ENCODE measurements at regions not wholly inside any gene's neighbourhood (a gene's known extent, or its start where the extent isn't known, plus 50 kb on each side); places are given as distances from the start of the nearest gene placed in this dataset.

DNA sequence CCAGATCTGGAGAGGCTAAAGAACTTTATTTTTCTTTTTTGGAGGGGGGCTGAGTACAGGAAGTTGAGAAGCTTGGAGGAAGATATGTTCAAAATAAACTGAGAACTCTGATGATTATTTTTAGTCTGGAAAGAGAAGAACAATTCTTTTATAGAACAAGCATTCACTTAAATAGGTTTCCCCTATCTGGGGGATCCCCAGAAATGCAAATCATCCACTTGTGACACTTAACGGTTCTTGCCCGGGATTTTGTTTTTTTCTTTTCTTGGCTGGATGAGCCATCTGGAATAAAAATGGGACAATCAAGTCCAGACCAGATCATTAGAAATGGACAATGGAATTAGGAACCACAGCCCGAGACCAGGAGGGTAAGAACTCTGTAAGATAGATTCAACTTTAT, 95.9 kb upstream of the EGR2 start:
- Mint-ChIP-seq H3K27me3 (ENCODE audit: low read depth) (peaks cover 56% of the 10 kb centered on the region), H3K27ac (no peak overlapping the region), H3K36me3 (ENCODE audit: insufficient read depth in 2 of 2) (no peaks in the 10 kb centered on the region), H3K9me3 (no peaks in the 10 kb centered on the region), H3K4me1 (ENCODE audit: low read depth) (peaks cover 4% of the 10 kb centered on the region), H3K4me3 (no peak overlapping the region)
- ATAC-seq (replicated peaks in 1 of 2) (no peak), DNase-seq (no peak)

- Mint-ChIP-seq H3K4me3 (no peak overlapping the region), H3K27ac (no peak overlapping the region), H3K4me1 (ENCODE audit: low read depth) (no peaks in the 10 kb centered on the region), H3K9me3 (no peaks in the 10 kb centered on the region), H3K36me3 (ENCODE audit: insufficient read depth in 2 of 2) (no peaks in the 10 kb centered on the region), H3K27me3 (ENCODE audit: low read depth) (peaks cover 51% of the 10 kb centered on the region)
- no peak for ATAC-seq (replicated peaks in 1 of 2)
- no peak for DNase-seq
Observed at GRCh38 chr10:62911210-62911963, 95.2 kb upstream of the EGR2 start.

DNA sequence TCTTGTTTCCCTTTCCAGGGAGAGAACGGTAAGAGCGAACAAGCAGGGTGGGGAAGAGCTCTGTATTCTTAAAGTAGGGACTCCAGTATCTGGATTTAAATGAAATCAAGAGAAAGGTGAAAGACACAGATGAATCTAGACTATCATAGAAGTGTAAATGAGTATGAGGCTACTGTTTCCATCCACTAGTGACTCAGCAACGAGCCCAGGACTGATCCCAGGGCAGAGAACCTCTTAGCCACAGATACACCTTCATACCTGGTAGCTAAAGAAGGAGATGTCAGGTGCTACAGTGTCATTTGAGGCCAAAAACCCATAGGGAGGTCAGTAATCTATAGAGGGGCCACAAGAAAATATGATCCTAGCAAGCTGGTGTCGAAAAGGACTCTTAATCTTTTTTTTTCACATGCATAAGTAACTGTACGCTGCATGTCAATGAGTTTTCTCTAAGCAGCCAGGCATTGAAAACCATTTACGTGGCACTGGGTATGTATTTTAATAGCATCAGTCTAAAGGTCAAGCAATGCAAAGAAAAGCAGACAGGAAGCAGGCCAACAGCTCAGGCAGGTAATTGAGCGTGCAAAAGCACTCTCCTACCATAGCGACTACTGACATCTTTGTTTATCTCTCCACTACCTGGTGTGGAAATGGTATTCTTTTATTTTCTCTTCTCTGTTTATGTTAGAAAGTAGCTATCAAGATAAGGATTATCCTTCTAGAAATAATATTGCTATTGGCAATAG, 91.5 kb upstream of the EGR2 start:
- no peaks in the 10 kb centered on the region for H3K4me1 Mint-ChIP-seq (ENCODE audit: low read depth)
- no peak overlapping the region for H3K4me3 Mint-ChIP-seq
- peaks cover 45% of the 10 kb centered on the region for H3K27me3 Mint-ChIP-seq (ENCODE audit: low read depth)
- no peaks in the 10 kb centered on the region for H3K36me3 Mint-ChIP-seq (ENCODE audit: insufficient read depth in 2 of 2)
- H3K27ac Mint-ChIP-seq: no peak overlapping the region
- peaks cover 2 to 5% of the 10 kb centered on the region in 2 donors for H3K9me3 Mint-ChIP-seq
- ATAC-seq (replicated peaks in 1 of 2) (peak in 1 of 2 donors; percentile 38), DNase-seq (no peak)

GRCh38 chr10:62904281-62904875, 88.2 kb upstream of the EGR2 start:
- peaks cover 12% of the 10 kb centered on the region for H3K4me1 Mint-ChIP-seq (ENCODE audit: low read depth)
- H3K36me3 Mint-ChIP-seq (ENCODE audit: insufficient read depth in 2 of 2): peaks cover 0 to 2% of the 10 kb centered on the region in 2 donors

GRCh38 chr10:62903828-62904227, 87.7 kb upstream of the EGR2 start:
- ATAC-seq (replicated peaks in 1 of 2): peak; percentile 65 to 79
- no peak for DNase-seq
- Mint-ChIP-seq H3K36me3 (ENCODE audit: insufficient read depth in 2 of 2) (peaks cover 0 to 2% of the 10 kb centered on the region in 2 donors), H3K4me1 (ENCODE audit: low read depth) (peaks cover 12% of the 10 kb centered on the region), H3K4me3 (no peak overlapping the region), H3K27me3 (ENCODE audit: low read depth) (peaks cover 51% of the 10 kb centered on the region), H3K9me3 (peaks cover 3 to 5% of the 10 kb centered on the region in 2 donors), H3K27ac (no peak overlapping the region)

More at GRCh38 chr10:62904281-62904875, 88.2 kb upstream of the EGR2 start:
- ATAC-seq (replicated peaks in 1 of 2) (no peak), DNase-seq (no peak)
- peaks cover 51% of the 10 kb centered on the region for H3K27me3 Mint-ChIP-seq (ENCODE audit: low read depth)
- peak overlapping the region in 1 of 2 donors; percentile 24 for H3K4me3 Mint-ChIP-seq
- peaks cover 3 to 5% of the 10 kb centered on the region in 2 donors for H3K9me3 Mint-ChIP-seq
- no peak overlapping the region for H3K27ac Mint-ChIP-seq

- peaks cover 3 to 5% of the 10 kb centered on the region in 2 donors for H3K9me3 Mint-ChIP-seq
- DNase-seq (no peak), ATAC-seq (replicated peaks in 1 of 2) (peak; percentile 32 to 64)
- peaks cover 0 to 2% of the 10 kb centered on the region in 2 donors for H3K36me3 Mint-ChIP-seq (ENCODE audit: insufficient read depth in 2 of 2)
- no peak overlapping the region for H3K4me3 Mint-ChIP-seq
- peak overlapping the region; percentile 16 for H3K27ac Mint-ChIP-seq
- peaks cover 48% of the 10 kb centered on the region for H3K27me3 Mint-ChIP-seq (ENCODE audit: low read depth)
- peaks cover 12% of the 10 kb centered on the region for H3K4me1 Mint-ChIP-seq (ENCODE audit: low read depth)
Observed at GRCh38 chr10:62900829-62901571, 84.8 kb upstream of the EGR2 start.

- H3K36me3 Mint-ChIP-seq (ENCODE audit: insufficient read depth in 2 of 2): peaks cover 0 to 2% of the 10 kb centered on the region in 2 donors
- peaks cover 0 to 2% of the 10 kb centered on the region in 2 donors for H3K9me3 Mint-ChIP-seq
- H3K27ac Mint-ChIP-seq: no peak overlapping the region
- H3K4me3 Mint-ChIP-seq: no peak overlapping the region
- no peak for DNase-seq
- no peak for ATAC-seq (replicated peaks in 1 of 2)
- peaks cover 34% of the 10 kb centered on the region for H3K27me3 Mint-ChIP-seq (ENCODE audit: low read depth)
- H3K4me1 Mint-ChIP-seq (ENCODE audit: low read depth): peaks cover 12% of the 10 kb centered on the region
Observed at GRCh38 chr10:62899311-62899710, 83.1 kb upstream of the EGR2 start.

- H3K9me3 Mint-ChIP-seq: no peaks in the 10 kb centered on the region
- H3K27ac Mint-ChIP-seq: no peak overlapping the region
- H3K36me3 Mint-ChIP-seq (ENCODE audit: insufficient read depth in 2 of 2): no peaks in the 10 kb centered on the region
- DNase-seq (no peak), ATAC-seq (replicated peaks in 1 of 2) (no peak)
- peaks cover 9% of the 10 kb centered on the region for H3K4me1 Mint-ChIP-seq (ENCODE audit: low read depth)
- no peak overlapping the region for H3K4me3 Mint-ChIP-seq
- peaks cover 21% of the 10 kb centered on the region for H3K27me3 Mint-ChIP-seq (ENCODE audit: low read depth)
Observed at GRCh38 chr10:62895063-62895462, 78.9 kb upstream of the EGR2 start.

GRCh38 chr10:62894156-62894555, 78.0 kb upstream of the EGR2 start:
- Mint-ChIP-seq H3K9me3 (no peaks in the 10 kb centered on the region), H3K27ac (no peak overlapping the region), H3K27me3 (ENCODE audit: low read depth) (peaks cover 27% of the 10 kb centered on the region), H3K4me3 (no peak overlapping the region), H3K4me1 (ENCODE audit: low read depth) (peaks cover 9% of the 10 kb centered on the region), H3K36me3 (ENCODE audit: insufficient read depth in 2 of 2) (no peaks in the 10 kb centered on the region)
- no peak for DNase-seq
- no peak for ATAC-seq (replicated peaks in 1 of 2)

GRCh38 chr10:62893036-62893435, 76.9 kb upstream of the EGR2 start:
- Mint-ChIP-seq H3K9me3 (no peaks in the 10 kb centered on the region), H3K4me3 (no peak overlapping the region), H3K4me1 (ENCODE audit: low read depth) (peaks cover 9% of the 10 kb centered on the region), H3K27me3 (ENCODE audit: low read depth) (peaks cover 25% of the 10 kb centered on the region), H3K36me3 (ENCODE audit: insufficient read depth in 2 of 2) (no peaks in the 10 kb centered on the region), H3K27ac (no peak overlapping the region)
- DNase-seq: no peak
- ATAC-seq (replicated peaks in 1 of 2): no peak

GRCh38 chr10:62890395-62890794, 74.2 kb upstream of the EGR2 start:
- ATAC-seq (replicated peaks in 1 of 2): no peak
- peaks cover 14% of the 10 kb centered on the region for H3K4me1 Mint-ChIP-seq (ENCODE audit: low read depth)
- H3K27ac Mint-ChIP-seq: no peak overlapping the region

DNA sequence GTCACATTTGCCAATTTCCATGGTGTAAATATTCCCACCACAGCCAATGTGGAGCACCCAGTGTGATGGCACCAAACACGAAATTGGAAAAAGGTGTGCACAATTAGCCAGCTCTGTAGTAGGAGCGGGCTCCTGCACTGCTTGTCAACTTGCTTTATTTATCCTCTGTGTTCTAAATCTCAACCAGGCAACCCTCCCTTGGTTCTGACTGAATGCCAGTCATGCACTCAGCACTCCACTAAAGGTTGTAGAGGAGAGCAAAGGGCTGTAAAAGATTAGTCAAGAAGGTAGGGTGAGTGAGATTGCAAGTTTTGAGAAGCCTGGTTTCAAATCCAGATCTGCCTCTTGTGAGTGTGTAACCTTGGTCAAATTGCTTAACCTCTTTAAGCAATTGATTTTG, 71.5 kb upstream of the EGR2 start:
- H3K4me3 Mint-ChIP-seq: no peak overlapping the region
- DNase-seq (no peak), ATAC-seq (replicated peaks in 1 of 2) (no peak)
- peaks cover 19% of the 10 kb centered on the region for H3K4me1 Mint-ChIP-seq (ENCODE audit: low read depth)
- H3K9me3 Mint-ChIP-seq: no peaks in the 10 kb centered on the region
- no peaks in the 10 kb centered on the region for H3K36me3 Mint-ChIP-seq (ENCODE audit: insufficient read depth in 2 of 2)
- peaks cover 65% of the 10 kb centered on the region for H3K27me3 Mint-ChIP-seq (ENCODE audit: low read depth)
- no peak overlapping the region for H3K27ac Mint-ChIP-seq

More at GRCh38 chr10:62890395-62890794, 74.2 kb upstream of the EGR2 start:
- Mint-ChIP-seq H3K36me3 (ENCODE audit: insufficient read depth in 2 of 2) (no peaks in the 10 kb centered on the region), H3K27me3 (ENCODE audit: low read depth) (peaks cover 39% of the 10 kb centered on the region), H3K9me3 (no peaks in the 10 kb centered on the region), H3K4me3 (no peak overlapping the region)
- no peak for DNase-seq

All from activated T-cell treated with anti-CD3 and anti-CD28 coated beads, Interleukin-2, amount 50 U/mL, for 72 hours (primary cell).